ENCODE measurements at regions not wholly inside any gene's neighbourhood (a gene's known extent, or its start where the extent isn't known, plus 50 kb on each side); places are given as distances from the start of the nearest gene placed in this dataset.

GRCh38 chr7:69134316-69134715 is 464.0 kb upstream of the AUTS2 start:
- no peak for TF ChIP-seq CTCF (IDR thresholded peaks at IDR 0.05; ENCODE audit: low read depth, low read length, poor library complexity, severe bottlenecking)
- no peak for TF ChIP-seq EZH2phosphoT487 (IDR thresholded peaks at IDR 0.05; ENCODE audit: borderline replicate concordance, low read length)

All from DOHH2 (cell line).